ENCODE measurements at regions not wholly inside any gene's neighbourhood (a gene's known extent, or its start where the extent isn't known, plus 50 kb on each side); places are given as distances from the start of the nearest gene placed in this dataset.

GRCh38 chr10:61503051-61503450 lies 49.9 kb upstream of the TMEM26 start:
- no peak overlapping the region for H3K4me3 ChIP-seq (ENCODE audit: low read depth, low read length)
- DNase-seq (ENCODE audit: low read depth) = no peak
- no peak for TF ChIP-seq POLR2A (IDR thresholded peaks at IDR 0.05; ENCODE audit: extremely low read depth, insufficient read length)
- no peak for TF ChIP-seq CTCF (IDR thresholded peaks at IDR 0.05; ENCODE audit: low read depth, low read length)
- no peak for TF ChIP-seq MAX (IDR thresholded peaks at IDR 0.05; ENCODE audit: low read depth, low read length)
- TF ChIP-seq MYC (IDR thresholded peaks at IDR 0.05; ENCODE audit: low read depth, low read length) = no peak

Measured in NB4 (cell line).